HG02759 (cell line): ENCODE measurements at regions not wholly inside any gene's neighbourhood (a gene's known extent, or its start where the extent isn't known, plus 50 kb on each side); places are given as distances from the start of the nearest gene placed in this dataset.

Experiments
- ATAC-seq: cut with Tn5 transposase; IDR thresholded peaks from one replicate; pipeline ENCODE4 v1.9.1; 2021; ENCODE audit warnings: mild to moderate bottlenecking, moderate library complexity; ENCODE audit not compliant: unreplicated experiment

DNA sequence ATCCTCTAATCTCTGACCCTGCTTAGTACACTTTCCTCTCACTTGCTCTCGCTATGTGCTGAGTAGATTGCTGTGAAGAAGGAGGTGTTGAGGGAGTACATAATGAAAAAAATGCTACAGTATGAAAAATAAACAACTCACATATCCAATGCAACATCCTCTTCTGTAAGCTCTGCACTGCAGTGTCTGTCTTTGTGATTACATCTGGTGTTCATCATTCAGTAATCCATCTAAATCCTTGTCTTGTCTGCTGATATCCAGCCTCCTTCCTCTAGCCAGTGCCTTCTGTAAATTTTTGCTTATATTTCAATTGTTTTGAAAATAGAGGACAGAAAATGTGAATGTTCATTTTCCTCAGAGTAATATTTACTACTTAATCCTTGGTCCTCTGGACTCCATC is 57.4 kb upstream of the CDH12 start:
- ATAC-seq = no peak

DNA sequence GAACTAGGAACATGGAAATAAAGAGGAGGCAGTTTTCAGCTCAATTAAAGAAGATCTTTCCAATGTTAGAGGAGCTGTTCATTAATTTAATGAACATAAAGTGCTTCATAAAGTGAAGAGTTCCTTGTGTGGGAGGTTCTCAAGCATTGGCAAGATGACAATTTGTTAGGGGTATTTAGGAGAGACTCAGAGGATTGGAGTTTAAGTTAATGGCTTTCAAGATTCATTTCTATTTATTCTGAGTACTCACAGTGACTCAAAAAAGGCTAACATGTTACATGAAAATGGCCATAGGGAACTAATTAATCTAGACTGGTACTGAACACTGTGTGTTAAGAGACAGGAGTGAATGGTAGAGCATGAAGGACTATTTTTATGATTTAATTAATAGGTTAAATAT is 55.4 kb upstream of the CDH12 start:
- ATAC-seq = no peak

DNA sequence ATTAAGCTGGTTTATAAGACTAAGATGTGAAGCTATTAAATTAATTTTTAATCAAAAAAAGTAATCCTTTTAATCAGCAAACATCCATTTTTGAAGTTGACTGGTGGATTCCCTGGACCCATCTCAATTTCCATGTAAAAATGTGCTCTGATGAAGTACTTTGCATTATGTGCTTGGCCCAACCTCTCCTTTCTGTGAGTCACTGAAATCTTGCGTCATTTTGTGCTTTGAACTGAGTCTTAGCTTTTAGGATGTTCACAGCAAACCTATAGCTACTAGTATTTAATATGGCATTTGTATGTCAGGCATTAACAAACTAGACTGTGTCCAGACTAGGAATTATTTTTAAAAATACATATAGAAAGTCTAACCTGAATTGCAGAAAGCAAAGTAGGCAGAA is 55.0 kb upstream of the CDH12 start:
- ATAC-seq = no peak
